Activated T-cell treated with anti-CD3 and anti-CD28 coated beads for 1 hour (primary cell): ENCODE measurements at regions not wholly inside any gene's neighbourhood (a gene's known extent, or its start where the extent isn't known, plus 50 kb on each side); places are given as distances from the start of the nearest gene placed in this dataset.

Experiments
- DNase-seq: peaks from one replicate; pipeline ENCODE4 v3.0.0-alpha.2; 2020; ENCODE audit warnings: low read depth

DNA sequence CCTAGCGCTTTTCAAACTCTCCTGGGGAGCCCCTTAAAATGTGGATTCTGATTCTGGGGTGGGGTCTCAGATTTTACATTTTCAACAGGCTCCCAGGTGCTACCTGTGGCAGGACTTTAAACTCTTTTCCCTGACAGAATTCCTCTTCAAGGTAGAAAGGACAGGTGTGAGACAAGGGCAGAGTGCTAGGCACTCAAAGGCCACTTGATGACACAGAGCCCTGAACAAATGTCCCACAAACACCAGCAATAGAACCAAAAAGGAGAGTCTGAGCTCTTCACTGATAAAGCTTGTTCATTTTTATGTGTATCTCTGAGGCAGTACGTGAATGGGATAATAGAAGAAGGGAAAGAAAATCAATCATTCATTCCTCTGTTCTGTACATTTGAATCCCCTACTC, 77.7 kb upstream of the PELI1 start:
- no peak for DNase-seq

- DNase-seq: no peak
These were observed 78.1 kb upstream of the PELI1 start for GRCh38 chr2:64222351-64222750.

- DNase-seq: no peak
These were observed 78.8 kb upstream of the PELI1 start for GRCh38 chr2:64223055-64223454.

DNA sequence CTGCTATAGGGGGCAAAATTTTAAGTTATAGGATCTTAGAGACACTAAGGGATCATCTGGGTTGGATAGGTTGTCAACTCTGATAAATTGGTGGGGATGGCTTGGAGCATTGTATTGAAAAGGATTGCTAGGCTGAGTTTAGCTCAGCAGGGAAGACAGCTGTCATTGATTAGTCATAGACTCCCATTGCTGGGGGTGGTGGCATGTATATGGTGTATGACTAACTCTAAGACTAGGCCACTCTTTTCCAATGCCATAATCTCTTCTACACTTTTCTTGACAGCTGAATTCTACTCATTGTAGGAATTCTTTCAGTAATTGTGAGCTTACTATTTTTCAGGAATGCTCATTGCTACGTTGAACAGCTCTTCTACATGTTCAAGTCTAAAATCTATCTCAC, 81.3 kb upstream of the PELI1 start:
- no peak for DNase-seq

DNA sequence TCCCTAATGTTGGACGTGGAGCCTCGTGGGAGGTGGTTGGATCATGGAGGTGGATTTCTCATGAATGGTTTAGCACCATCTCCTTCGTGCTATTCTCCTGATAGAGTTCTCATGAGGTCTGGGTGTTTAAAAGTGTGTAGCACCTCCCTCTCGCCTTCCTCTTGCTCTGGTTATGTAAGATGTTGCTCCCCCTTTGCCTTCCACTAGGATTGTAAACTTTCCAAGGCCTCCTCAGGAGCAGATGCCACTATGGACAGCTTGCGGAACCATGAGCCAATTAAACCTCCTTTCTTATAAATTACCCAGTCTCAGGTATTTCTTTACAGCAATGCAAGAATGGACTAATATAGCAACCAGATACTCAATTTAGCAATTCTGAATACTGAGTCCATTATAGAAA, 82.4 kb upstream of the PELI1 start:
- DNase-seq: no peak

DNA sequence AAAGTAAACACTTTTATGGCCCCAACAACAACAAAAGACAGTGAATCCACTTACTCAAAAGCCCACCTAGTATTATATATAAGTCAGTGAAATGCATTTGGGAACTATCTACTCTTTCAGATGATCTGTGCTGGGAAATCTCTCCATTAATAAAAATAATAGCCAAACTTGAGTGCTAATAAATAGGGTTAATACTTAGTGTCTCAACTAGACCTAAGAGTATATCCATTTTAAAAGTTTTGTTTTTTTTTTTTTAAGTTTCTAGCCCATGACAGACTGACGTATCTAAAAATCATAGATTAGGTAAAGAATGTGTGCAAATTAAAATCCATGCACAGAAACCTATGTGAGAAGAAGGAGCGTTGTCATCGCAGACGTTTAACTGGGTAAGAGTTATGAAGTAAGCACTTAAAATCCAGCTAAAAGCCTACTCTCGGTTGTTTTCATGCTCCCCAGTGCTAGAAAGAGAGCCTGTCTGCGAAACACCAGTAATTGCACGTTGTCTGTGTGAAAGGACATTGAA, 83.4 kb upstream of the PELI1 start:
- DNase-seq: no peak

DNA sequence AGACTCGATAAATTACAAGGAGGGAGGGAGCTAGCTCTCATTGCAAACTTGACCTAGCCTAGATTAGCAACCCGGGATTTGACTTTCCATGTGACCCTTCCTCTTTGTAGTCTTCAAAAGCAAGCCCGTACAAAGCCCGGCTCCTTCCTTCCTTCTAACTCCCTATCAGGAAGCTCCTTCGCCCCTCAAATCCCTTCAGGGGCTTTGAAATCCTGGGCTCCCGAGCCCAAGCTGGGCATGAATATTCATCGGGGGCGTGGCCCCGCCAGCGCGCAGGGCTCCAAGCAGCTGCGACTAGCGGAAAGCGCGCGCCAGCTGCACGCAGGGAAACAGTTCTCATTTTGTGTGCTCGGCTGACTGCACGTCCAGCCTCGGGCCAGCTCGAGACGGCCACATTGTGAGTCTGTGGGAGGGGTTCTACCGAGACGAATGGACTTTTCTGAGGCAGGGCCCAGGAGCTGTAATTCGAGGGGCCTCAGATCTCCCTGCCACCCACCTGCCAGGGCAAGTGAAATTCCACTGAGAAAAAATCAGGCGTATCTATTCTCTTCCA, 84.0 kb upstream of the PELI1 start:
- peak; percentile 45 for DNase-seq

- DNase-seq: no peak
These were observed 84.7 kb upstream of the PELI1 start for GRCh38 chr2:64228918-64229317.

GRCh38 chr2:64230540-64230939, 86.3 kb upstream of the PELI1 start:
- no peak for DNase-seq

DNA sequence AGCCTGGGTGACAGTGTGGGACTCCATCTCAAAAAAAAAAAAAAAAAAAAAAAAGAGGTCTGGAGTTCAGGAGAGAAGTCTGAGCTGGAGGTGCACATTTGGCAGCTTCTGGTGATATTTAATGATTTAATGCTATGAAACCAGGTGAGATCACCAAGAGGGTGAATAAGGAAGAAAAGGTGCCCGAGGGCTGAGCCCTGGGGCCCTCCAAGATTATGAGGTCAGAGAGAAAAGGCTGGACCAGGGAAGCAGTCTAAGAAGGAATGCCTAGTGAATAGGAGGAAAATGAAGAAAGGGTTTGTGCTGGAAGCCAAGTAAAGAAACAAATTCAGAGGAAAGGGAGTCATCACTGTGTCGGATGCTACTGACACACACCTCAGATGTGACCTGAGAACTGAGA, 88.0 kb upstream of the PELI1 start:
- no peak for DNase-seq

DNA sequence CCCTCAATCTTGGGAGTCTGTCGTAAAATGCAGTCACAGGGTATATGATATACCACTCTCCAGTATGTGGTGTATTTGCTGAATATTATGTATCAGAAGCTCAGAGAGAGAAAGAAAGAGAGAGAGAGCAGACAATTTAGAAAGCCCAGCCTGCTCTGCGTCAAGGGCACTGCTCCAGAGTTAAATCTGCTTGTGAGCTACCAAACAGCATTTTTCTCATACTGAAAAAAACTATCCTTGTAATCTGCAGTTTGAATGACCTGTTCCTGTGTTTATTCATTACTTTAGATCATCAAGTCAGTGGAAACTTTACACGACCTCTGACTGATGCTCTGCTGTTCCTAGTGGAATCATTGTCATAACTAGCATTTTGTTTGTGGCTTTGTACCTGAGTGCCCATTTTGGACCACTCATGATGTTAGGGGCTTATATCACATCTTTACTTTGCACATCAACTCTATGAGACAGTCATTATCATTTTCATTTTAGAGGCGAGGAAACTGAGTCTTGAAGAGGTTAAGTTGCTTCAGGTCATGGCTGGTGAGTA, 89.2 kb upstream of the PELI1 start:
- no peak for DNase-seq

- no peak for DNase-seq
These were observed 89.9 kb upstream of the PELI1 start for GRCh38 chr2:64234150-64234549.

GRCh38 chr2:64234785-64235184, 90.6 kb upstream of the PELI1 start:
- DNase-seq: no peak

GRCh38 chr2:64237266-64237665, 93.0 kb upstream of the PELI1 start:
- no peak for DNase-seq

DNA sequence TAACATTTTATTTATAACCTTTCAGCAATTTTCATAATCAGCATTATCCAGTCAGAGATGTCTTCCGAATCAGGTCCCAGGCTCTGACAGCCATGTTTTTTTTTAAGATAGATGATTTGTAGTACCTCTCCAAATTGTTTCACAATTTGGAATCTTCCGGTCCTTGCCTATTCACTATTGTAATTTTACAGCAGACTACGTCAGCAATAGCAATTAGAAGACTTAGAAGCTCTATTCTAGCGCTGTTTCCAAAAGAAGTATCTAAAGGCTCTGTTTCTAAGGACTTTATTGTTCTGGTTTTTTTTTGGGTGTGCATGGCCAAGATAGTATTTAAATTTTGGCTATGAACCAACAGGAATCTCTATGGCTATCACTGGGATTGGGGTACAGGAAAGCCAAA, 94.6 kb upstream of the PELI1 start:
- DNase-seq: no peak

- no peak for DNase-seq
These were observed 99.1 kb upstream of the PELI1 start for GRCh38 chr2:64243081-64244036.

DNA sequence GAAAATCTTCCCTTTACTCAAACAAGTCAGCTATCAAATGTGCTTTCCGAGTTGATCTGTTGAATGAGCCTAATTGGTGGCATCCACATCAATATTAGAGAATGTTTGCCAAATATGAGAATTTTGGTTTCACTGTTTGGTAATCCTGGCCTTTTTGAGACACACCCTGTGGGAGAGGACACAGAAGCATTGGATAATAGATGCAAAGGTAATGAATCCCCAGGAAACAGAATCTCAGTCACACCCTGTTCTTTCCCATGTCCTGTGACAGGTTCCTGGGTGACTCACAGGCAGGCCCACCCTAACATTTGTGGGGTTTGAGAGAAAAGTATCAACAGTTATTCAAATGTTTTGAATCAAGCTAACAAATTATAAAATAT, 99.8 kb upstream of the PELI1 start:
- no peak for DNase-seq

- DNase-seq: no peak
These were observed 101.4 kb upstream of the PELI1 start for GRCh38 chr2:64245631-64246030.

GRCh38 chr2:64246962-64247361, 102.7 kb upstream of the PELI1 start:
- DNase-seq: no peak

- no peak for DNase-seq
These were observed 105.2 kb upstream of the PELI1 start for GRCh38 chr2:64249426-64249825.

DNA sequence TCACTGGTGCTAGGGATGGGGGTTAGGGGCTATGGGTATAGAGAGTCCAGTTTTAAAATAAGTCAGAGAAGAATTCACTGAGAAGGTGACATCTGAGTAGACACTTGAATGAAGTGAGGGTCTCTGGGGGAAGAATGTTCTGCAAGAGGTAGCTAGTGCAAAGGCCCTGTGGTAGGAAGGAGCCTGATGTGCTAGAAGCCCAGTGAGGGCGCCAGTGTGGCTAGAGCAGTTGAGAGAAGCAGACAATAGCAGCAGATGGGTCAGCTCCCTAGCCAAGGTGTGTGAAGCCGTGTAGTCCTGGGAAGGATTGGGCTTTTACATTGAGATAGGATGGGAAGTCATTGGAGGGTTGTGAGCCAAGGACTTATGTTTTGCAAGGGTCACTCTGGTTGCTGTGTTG, 105.8 kb upstream of the PELI1 start:
- DNase-seq: no peak

- DNase-seq: no peak
These were observed 106.7 kb upstream of the PELI1 start for GRCh38 chr2:64250751-64251423.
